Cardiac muscle cell (in vitro differentiated cells and primary cell): ENCODE measurements at regions not wholly inside any gene's neighbourhood (a gene's known extent, or its start where the extent isn't known, plus 50 kb on each side); places are given as distances from the start of the nearest gene placed in this dataset.

Experiments
- DNase-seq, 2 donors: peaks; one replicate each; pipeline versions ENCODE4 v3.0.0 to v3.0.0-alpha.2; 2010 to 2017; ENCODE audit warnings: low read depth in 1 of 2, low spot score in 1 of 2
- H3K27ac ChIP-seq: fragments of 200-600 bp; sonication (generic); 2 replicates; pipeline ENCODE4 v1.5.1; 2016
- H3K27me3 ChIP-seq: fragments of 200-600 bp; sonication (generic); 2 replicates; pipeline ENCODE4 v1.6.0; 2016; ENCODE audit warnings: control low read depth
- H3K36me3 ChIP-seq: fragments of 200-600 bp; sonication (generic); 2 replicates; pipeline ENCODE4 v1.5.1; 2016; ENCODE audit warnings: control low read depth
- H3K4me1 ChIP-seq: fragments of 200-600 bp; sonication (generic); 2 replicates; pipeline ENCODE4 v1.8.1; 2017; ENCODE audit warnings: low read depth, mild to moderate bottlenecking, mixed run types
- H3K4me3 ChIP-seq: fragments of 200-600 bp; sonication (generic); 2 replicates; pipeline ENCODE4 v1.5.1; 2016; ENCODE audit warnings: mild to moderate bottlenecking
- H3K9me3 ChIP-seq: fragments of 200-600 bp; sonication (generic); 2 replicates; pipeline ENCODE4 v1.5.1; 2017; ENCODE audit warnings: low read depth, mild to moderate bottlenecking, control low read depth
- CTCF ChIP-seq: IDR thresholded peaks from 2 replicates; pipeline ENCODE4 v1.5.1; 2012; ENCODE audit warnings: low read depth, mild to moderate bottlenecking, low read length

GRCh38 chr18:1053331-1054315 lies 149.0 kb downstream of the ADCYAP1 start:
- Histone ChIP-seq H3K4me1 (no peaks in the 10 kb centered on the region), H3K36me3 (no peaks in the 10 kb centered on the region), H3K9me3 (no peaks in the 10 kb centered on the region), H3K4me3 (no peak overlapping the region), H3K27ac (no peak overlapping the region), H3K27me3 (no peaks in the 10 kb centered on the region)
- TF ChIP-seq CTCF, result no peak
- DNase-seq, result peak in 1 of 2 donors; percentile 3

GRCh38 chr18:1056404-1056803 lies 151.7 kb downstream of the ADCYAP1 start:
- DNase-seq, result no peak
- H3K9me3 ChIP-seq, result no peaks in the 10 kb centered on the region
- TF ChIP-seq CTCF, result no peak
- no peak overlapping the region for H3K27ac ChIP-seq
- no peaks in the 10 kb centered on the region for H3K36me3 ChIP-seq
- H3K4me1 ChIP-seq, result no peaks in the 10 kb centered on the region
- H3K27me3 ChIP-seq, result no peaks in the 10 kb centered on the region
- no peak overlapping the region for H3K4me3 ChIP-seq

- no peak overlapping the region for H3K4me3 ChIP-seq
- no peaks in the 10 kb centered on the region for H3K9me3 ChIP-seq
- H3K27ac ChIP-seq, result no peak overlapping the region
- no peaks in the 10 kb centered on the region for H3K36me3 ChIP-seq
- no peaks in the 10 kb centered on the region for H3K27me3 ChIP-seq
- no peak for DNase-seq
- TF ChIP-seq CTCF, result no peak
- no peaks in the 10 kb centered on the region for H3K4me1 ChIP-seq
Measured at GRCh38 chr18:1057367-1057766, 152.7 kb downstream of the ADCYAP1 start.

GRCh38 chr18:1062588-1062987 lies 157.9 kb downstream of the ADCYAP1 start:
- no peaks in the 10 kb centered on the region for H3K27me3 ChIP-seq
- no peaks in the 10 kb centered on the region for H3K9me3 ChIP-seq
- H3K27ac ChIP-seq, result no peak overlapping the region
- no peak for TF ChIP-seq CTCF
- H3K36me3 ChIP-seq, result no peaks in the 10 kb centered on the region
- H3K4me3 ChIP-seq, result no peak overlapping the region
- H3K4me1 ChIP-seq, result no peaks in the 10 kb centered on the region
- peak in 1 of 2 donors; percentile 19 for DNase-seq

GRCh38 chr18:1075322-1075721 lies 170.7 kb downstream of the ADCYAP1 start:
- no peak overlapping the region for H3K27ac ChIP-seq

More at GRCh38 chr18:1075322-1075721, 170.7 kb downstream of the ADCYAP1 start:
- no peak for TF ChIP-seq CTCF
- no peaks in the 10 kb centered on the region for H3K27me3 ChIP-seq
- no peak overlapping the region for H3K4me3 ChIP-seq
- no peaks in the 10 kb centered on the region for H3K4me1 ChIP-seq
- H3K36me3 ChIP-seq, result no peaks in the 10 kb centered on the region
- DNase-seq, result no peak
- H3K9me3 ChIP-seq, result no peaks in the 10 kb centered on the region
